Mammary epithelial cell (primary cell): ENCODE measurements at regions not wholly inside any gene's neighbourhood (a gene's known extent, or its start where the extent isn't known, plus 50 kb on each side); places are given as distances from the start of the nearest gene placed in this dataset.

Source experiments
- EZH2 ChIP-seq: IDR thresholded peaks from 2 replicates; pipeline ENCODE4 v1.6.1; 2012; ENCODE audit warnings: low read length, inconsistent platforms, borderline replicate concordance
- TF ChIP-seq, protein P1 (sequence below), 2 donors: IDR thresholded peaks in 1 of 2; conservative IDR thresholded peaks in 1 of 2; 2 replicates each; pipeline ENCODE4 v1.5.1; 2011 to 2012; ENCODE audit warnings: inconsistent platforms in 2 of 2, low read length in 2 of 2, mild to moderate bottlenecking in 2 of 2, control low read depth in 1 of 2, low read depth in 1 of 2; ENCODE audit not compliant: insufficient read depth in 1 of 2; ENCODE audit errors: extremely low read depth in 1 of 2

DNA sequence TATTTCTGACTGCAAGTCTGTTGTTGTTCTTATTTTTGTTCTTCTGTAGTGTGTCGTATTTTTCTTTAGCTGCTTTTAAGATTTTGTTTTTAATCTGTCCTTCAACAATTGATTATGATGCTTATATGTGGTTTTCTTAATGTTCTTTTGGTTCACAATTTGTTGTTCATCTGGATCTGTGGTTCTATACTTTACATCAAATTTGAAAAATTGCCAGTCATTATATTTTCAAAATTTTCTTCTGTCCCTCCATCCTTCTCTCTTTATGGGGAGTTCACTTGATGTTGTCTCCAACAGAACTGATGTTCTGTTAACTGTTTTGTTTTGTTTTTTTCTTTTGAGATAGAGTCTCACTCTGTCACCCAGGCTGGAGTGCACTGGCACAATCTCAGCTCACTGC is 378.5 kb upstream of the CD180 start:
- TF ChIP-seq, protein P1, sequence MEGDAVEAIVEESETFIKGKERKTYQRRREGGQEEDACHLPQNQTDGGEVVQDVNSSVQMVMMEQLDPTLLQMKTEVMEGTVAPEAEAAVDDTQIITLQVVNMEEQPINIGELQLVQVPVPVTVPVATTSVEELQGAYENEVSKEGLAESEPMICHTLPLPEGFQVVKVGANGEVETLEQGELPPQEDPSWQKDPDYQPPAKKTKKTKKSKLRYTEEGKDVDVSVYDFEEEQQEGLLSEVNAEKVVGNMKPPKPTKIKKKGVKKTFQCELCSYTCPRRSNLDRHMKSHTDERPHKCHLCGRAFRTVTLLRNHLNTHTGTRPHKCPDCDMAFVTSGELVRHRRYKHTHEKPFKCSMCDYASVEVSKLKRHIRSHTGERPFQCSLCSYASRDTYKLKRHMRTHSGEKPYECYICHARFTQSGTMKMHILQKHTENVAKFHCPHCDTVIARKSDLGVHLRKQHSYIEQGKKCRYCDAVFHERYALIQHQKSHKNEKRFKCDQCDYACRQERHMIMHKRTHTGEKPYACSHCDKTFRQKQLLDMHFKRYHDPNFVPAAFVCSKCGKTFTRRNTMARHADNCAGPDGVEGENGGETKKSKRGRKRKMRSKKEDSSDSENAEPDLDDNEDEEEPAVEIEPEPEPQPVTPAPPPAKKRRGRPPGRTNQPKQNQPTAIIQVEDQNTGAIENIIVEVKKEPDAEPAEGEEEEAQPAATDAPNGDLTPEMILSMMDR (conservative IDR thresholded peaks at IDR 0.05 in 1 of 2, IDR thresholded peaks at IDR 0.05 in 1 of 2; ENCODE audit: extremely low read depth in 1 of 2, insufficient read depth in 1 of 2, low read depth in 1 of 2, low read length in 2 of 2), result no peak
- TF ChIP-seq EZH2, result no peak
